Stomach (tissue), 8 donors: ENCODE measurements at regions not wholly inside any gene's neighbourhood (a gene's known extent, or its start where the extent isn't known, plus 50 kb on each side); places are given as distances from the start of the nearest gene placed in this dataset.

Experiments used
- DNase-seq, 2 donors: peaks; one replicate each; pipeline versions ENCODE4 v3.0.0 to v3.0.0-alpha.2; 2013 to 2019
- H3K27ac ChIP-seq, 5 donors: fragments of 200-600 bp in 4 of 5; sonication (generic) in 4 of 5; one replicate each; pipeline ENCODE4 v1.5.1; 2013 to 2019; ENCODE audit warnings: mild to moderate bottlenecking in 1 of 5, moderate library complexity in 1 of 5
- H3K27me3 ChIP-seq, 3 donors: fragments of 200-600 bp; sonication (generic); one replicate each; pipeline ENCODE4 v1.5.1; 2017 to 2019; ENCODE audit warnings: mixed run types in 1 of 3
- H3K36me3 ChIP-seq, 4 donors: fragments of 200-600 bp; sonication (generic); 1 replicate in 3 of 4; 2 replicates in 1 of 4; pipeline ENCODE4 v1.5.1; 2016 to 2019
- H3K4me1 ChIP-seq, 4 donors: fragments of 200-600 bp; sonication (generic); one replicate each; pipeline ENCODE4 v1.5.1; 2016 to 2019
- H3K4me3 ChIP-seq, 4 donors: fragments of 200-600 bp; sonication (generic) in 3 of 4; one replicate each; pipeline ENCODE4 v1.5.1; 2016 to 2019; ENCODE audit warnings: mild to moderate bottlenecking in 1 of 4
- H3K9me3 ChIP-seq, 4 donors: fragments of 200-600 bp; sonication (generic); one replicate each; pipeline ENCODE4 v1.5.1; 2016 to 2019
- EP300 ChIP-seq: sonication (generic); formaldehyde crosslinking; IDR thresholded peaks from one replicate; pipeline ENCODE4 v1.6.1; 2017; ENCODE audit warnings: antibody characterized with exemption
- POLR2A ChIP-seq, 4 donors: fragments of 450-650 bp; IDR thresholded peaks; one replicate each; pipeline ENCODE4 v1.6.1; 2016; ENCODE audit warnings: antibody characterized with exemption in 4 of 4, control low read depth in 2 of 4, mild to moderate bottlenecking in 1 of 4, moderate library complexity in 1 of 4
- POLR2AphosphoS5 ChIP-seq, 3 donors: sonication (generic); formaldehyde crosslinking; IDR thresholded peaks; one replicate each; pipeline ENCODE4 v1.6.1; 2016; ENCODE audit warnings: antibody characterized with exemption in 3 of 3
- WGBS, 5 donors: extraction: QIAGEN DNeasy Blood & Tissue Kit in 3 of 5; methylation state at CpG; one replicate each; pipeline versions ENCODE4 v1.1.5 to v1.1.7; 2013 to 2018; 5-methylcytosine and 5-hydroxymethylcytosine counted together
- intact Hi-C: fragments of 100-400 bp; cut with DNase I; formaldehyde crosslinking; loops from one replicate; pipeline ENCODE4 v1.15.1; 2023; ENCODE audit warnings: low total_unique reads
- TF ChIP-seq, protein P1 (sequence below), 7 experiments: fragments of 450-650 bp in 4 of 7; fragments of 200-600 bp in 3 of 7; sonication (generic) in 3 of 7; IDR thresholded peaks; one replicate each; pipeline ENCODE4 v1.5.1; 2016 to 2019; ENCODE audit warnings: antibody characterized with exemption in 7 of 7, control low read depth in 2 of 7, mild to moderate bottlenecking in 1 of 7
- donor health status: healthy with polysubstance abuse.
- donor health status: Bipolar disorder and iron deficiency.
- donor health status: healthy.

- 54 to 87% (median 85%) methylated on average over 3 of the region's 3 CpGs for WGBS, 5 donors
These were observed 507.7 kb upstream of the SLC35B3 start for GRCh38 chr6:8943073-8943472.

GRCh38 chr6:8941577-8941976, 506.2 kb upstream of the SLC35B3 start:
- Histone ChIP-seq H3K9me3 (no peaks in the 10 kb centered on the region), H3K27me3 (no peaks in the 10 kb centered on the region), H3K4me3 (no peak overlapping the region), H3K36me3 (no peaks in the 10 kb centered on the region), H3K4me1 (peaks cover 0 to 4% (median 0%) of the 10 kb centered on the region in 4 donors), H3K27ac (no peak overlapping the region)
- TF ChIP-seq EP300 (no peak), POLR2A (IDR thresholded peaks at IDR 0.05) (no peak)
- WGBS, 5 donors: 56 to 65% (median 63%) methylated on average over 2 of the region's 2 CpGs
- DNase-seq: peak in 1 of 2 donors; percentile 3
- intact Hi-C loops: no loop called here

More at GRCh38 chr6:8943073-8943472, 507.7 kb upstream of the SLC35B3 start:
- DNase-seq: no peak
- no peak overlapping the region for H3K4me3 ChIP-seq
- peaks cover 0 to 4% (median 0%) of the 10 kb centered on the region in 4 donors for H3K4me1 ChIP-seq
- no peak overlapping the region for H3K27ac ChIP-seq
- TF ChIP-seq EP300: no peak
- TF ChIP-seq POLR2A (IDR thresholded peaks at IDR 0.05): no peak
- TF ChIP-seq, protein P1, sequence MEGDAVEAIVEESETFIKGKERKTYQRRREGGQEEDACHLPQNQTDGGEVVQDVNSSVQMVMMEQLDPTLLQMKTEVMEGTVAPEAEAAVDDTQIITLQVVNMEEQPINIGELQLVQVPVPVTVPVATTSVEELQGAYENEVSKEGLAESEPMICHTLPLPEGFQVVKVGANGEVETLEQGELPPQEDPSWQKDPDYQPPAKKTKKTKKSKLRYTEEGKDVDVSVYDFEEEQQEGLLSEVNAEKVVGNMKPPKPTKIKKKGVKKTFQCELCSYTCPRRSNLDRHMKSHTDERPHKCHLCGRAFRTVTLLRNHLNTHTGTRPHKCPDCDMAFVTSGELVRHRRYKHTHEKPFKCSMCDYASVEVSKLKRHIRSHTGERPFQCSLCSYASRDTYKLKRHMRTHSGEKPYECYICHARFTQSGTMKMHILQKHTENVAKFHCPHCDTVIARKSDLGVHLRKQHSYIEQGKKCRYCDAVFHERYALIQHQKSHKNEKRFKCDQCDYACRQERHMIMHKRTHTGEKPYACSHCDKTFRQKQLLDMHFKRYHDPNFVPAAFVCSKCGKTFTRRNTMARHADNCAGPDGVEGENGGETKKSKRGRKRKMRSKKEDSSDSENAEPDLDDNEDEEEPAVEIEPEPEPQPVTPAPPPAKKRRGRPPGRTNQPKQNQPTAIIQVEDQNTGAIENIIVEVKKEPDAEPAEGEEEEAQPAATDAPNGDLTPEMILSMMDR (IDR thresholded peaks at IDR 0.05): no peak
- no peak for TF ChIP-seq POLR2AphosphoS5 (IDR thresholded peaks at IDR 0.05)
- intact Hi-C loops: no loop called here
- H3K36me3 ChIP-seq: no peaks in the 10 kb centered on the region
- no peaks in the 10 kb centered on the region for H3K9me3 ChIP-seq
- no peaks in the 10 kb centered on the region for H3K27me3 ChIP-seq

DNA sequence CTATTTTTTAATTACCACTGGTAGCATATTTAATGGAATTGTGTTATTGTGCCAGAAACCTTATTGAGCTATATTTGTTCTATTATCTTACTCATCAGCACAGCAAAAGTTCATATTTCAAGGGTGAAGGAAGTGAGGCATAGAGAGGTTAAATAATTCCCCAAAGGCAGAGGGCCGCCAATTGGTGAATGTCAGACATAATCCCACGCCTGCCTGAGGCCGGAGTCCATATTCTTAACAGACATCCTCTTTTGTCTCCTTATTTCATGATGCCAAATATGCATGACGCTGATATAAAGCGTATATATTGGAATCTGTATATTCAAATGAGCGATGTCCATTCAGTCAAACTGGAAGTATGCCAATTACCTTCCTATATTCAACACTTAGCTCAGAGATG, 505.0 kb upstream of the SLC35B3 start:
- H3K36me3 ChIP-seq: no peaks in the 10 kb centered on the region
- peaks cover 0 to 4% (median 0%) of the 10 kb centered on the region in 4 donors for H3K4me1 ChIP-seq
- H3K9me3 ChIP-seq: no peaks in the 10 kb centered on the region
- intact Hi-C loops: no loop called here
- no peak for DNase-seq
- WGBS, 5 donors: 74 to 86% (median 86%) methylated on average over 6 of the region's 6 CpGs
- no peak overlapping the region for H3K4me3 ChIP-seq
- TF ChIP-seq POLR2A (IDR thresholded peaks at IDR 0.05) (no peak), POLR2AphosphoS5 (IDR thresholded peaks at IDR 0.05) (no peak), EP300 (no peak)
- TF ChIP-seq, protein P1 (IDR thresholded peaks at IDR 0.05): no peak
- no peaks in the 10 kb centered on the region for H3K27me3 ChIP-seq
- no peak overlapping the region for H3K27ac ChIP-seq

DNA sequence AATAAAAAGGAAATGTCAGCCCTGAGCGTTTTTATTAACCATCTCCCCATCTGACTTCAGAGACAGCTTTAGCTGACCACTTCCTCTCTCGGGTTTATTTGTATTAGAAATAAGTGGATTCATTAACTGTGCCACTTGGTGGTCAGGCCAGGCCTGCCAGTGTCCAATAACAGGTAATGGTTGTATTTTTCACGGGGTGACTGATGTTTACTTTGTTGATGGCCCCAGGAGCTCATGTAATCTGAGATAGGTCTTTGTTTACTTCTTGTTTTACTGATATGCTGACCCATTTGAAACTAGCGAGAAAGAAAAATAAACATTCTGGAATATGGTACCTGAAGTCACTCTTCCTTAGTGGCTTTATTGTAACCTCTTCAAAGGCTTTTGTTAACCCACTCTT, 504.3 kb upstream of the SLC35B3 start:
- Histone ChIP-seq H3K27ac (no peak overlapping the region), H3K36me3 (no peaks in the 10 kb centered on the region), H3K27me3 (no peaks in the 10 kb centered on the region), H3K4me1 (peaks cover 0 to 4% (median 0%) of the 10 kb centered on the region in 4 donors), H3K4me3 (no peak overlapping the region), H3K9me3 (no peaks in the 10 kb centered on the region)
- WGBS, 5 donors: 7 to 32% (median 24%) methylated on average over 4 of the region's 4 CpGs
- intact Hi-C loops: no loop called here
- TF ChIP-seq, protein P1 (IDR thresholded peaks at IDR 0.05): no peak
- TF ChIP-seq POLR2A (IDR thresholded peaks at IDR 0.05) (no peak), EP300 (no peak), POLR2AphosphoS5 (IDR thresholded peaks at IDR 0.05) (no peak)
- DNase-seq: peak in 1 of 2 donors; percentile 19

DNA sequence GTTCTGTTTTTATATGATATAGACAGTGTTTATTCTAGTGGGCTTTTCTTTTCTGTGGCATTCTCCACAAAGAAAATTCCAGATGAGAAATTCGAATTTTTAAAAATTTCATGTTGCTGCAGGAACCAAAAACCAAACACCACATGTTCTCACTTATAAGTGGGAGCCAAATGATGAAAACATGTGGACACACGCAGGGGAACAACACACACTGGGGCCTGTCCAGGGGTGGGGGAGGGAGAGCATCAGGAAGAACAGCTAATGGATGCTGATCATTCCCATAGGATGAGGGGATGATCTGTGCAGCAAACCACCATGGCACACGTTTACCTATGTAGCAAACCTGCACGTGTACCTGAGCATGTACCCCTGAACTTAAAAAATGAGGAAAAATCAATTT, 499.0 kb upstream of the SLC35B3 start:
- TF ChIP-seq, protein P1 (IDR thresholded peaks at IDR 0.05): no peak
- TF ChIP-seq POLR2A (IDR thresholded peaks at IDR 0.05) (no peak), EP300 (no peak), POLR2AphosphoS5 (IDR thresholded peaks at IDR 0.05) (no peak)
- 74 to 81% (median 79%) methylated on average over 4 of the region's 4 CpGs for WGBS, 5 donors
- intact Hi-C loops: no loop called here

More for the DNA sequence above, 499.0 kb upstream of the SLC35B3 start:
- Histone ChIP-seq H3K4me1 (no peaks in the 10 kb centered on the region), H3K27ac (no peak overlapping the region), H3K9me3 (no peaks in the 10 kb centered on the region), H3K27me3 (no peaks in the 10 kb centered on the region), H3K4me3 (no peak overlapping the region), H3K36me3 (no peaks in the 10 kb centered on the region)
- DNase-seq: no peak
